GM19240 (cell line): ENCODE measurements at regions not wholly inside any gene's neighbourhood (a gene's known extent, or its start where the extent isn't known, plus 50 kb on each side); places are given as distances from the start of the nearest gene placed in this dataset.
A peak's percentile ranks its signal among the peaks of the same experiment; 100 is the strongest.

ENCODE experiments used
- DNase-seq: peaks from one replicate; pipeline ENCODE4 v3.0.0; 2011; ENCODE audit warnings: low spot score; ENCODE audit not compliant: insufficient read length

- no peak for DNase-seq
These were observed 208.1 kb downstream of the ARHGAP12 start for GRCh38 chr10:31720546-31720945.

- no peak for DNase-seq
These were observed 219.2 kb downstream of the ARHGAP12 start for GRCh38 chr10:31709476-31709875.

GRCh38 chr10:31709028-31709427, 219.6 kb downstream of the ARHGAP12 start:
- no peak for DNase-seq

GRCh38 chr10:31708474-31708873, 220.2 kb downstream of the ARHGAP12 start:
- no peak for DNase-seq

GRCh38 chr10:31708046-31708445, 220.6 kb downstream of the ARHGAP12 start:
- no peak for DNase-seq

- DNase-seq: peak; percentile 61
These were observed 221.3 kb downstream of the ARHGAP12 start for GRCh38 chr10:31707093-31708039.

- no peak for DNase-seq
These were observed 222.1 kb downstream of the ARHGAP12 start for GRCh38 chr10:31706464-31707092.

GRCh38 chr10:31705136-31705535, 223.5 kb downstream of the ARHGAP12 start:
- DNase-seq: no peak

GRCh38 chr10:31704195-31704594, 224.4 kb downstream of the ARHGAP12 start:
- DNase-seq: no peak

- no peak for DNase-seq
These were observed 225.7 kb downstream of the ARHGAP12 start for GRCh38 chr10:31702954-31703353.

GRCh38 chr10:31702005-31702404, 226.6 kb downstream of the ARHGAP12 start:
- no peak for DNase-seq

- no peak for DNase-seq
These were observed 227.1 kb downstream of the ARHGAP12 start for GRCh38 chr10:31701546-31701945.

- DNase-seq: no peak
These were observed 228.4 kb downstream of the ARHGAP12 start for GRCh38 chr10:31700181-31700611.

- no peak for DNase-seq
These were observed 230.3 kb downstream of the ARHGAP12 start for GRCh38 chr10:31698181-31698830.

- DNase-seq: no peak
These were observed 231.1 kb downstream of the ARHGAP12 start for GRCh38 chr10:31697271-31698180.

- no peak for DNase-seq
These were observed 233.4 kb downstream of the ARHGAP12 start for GRCh38 chr10:31694929-31695837.

- DNase-seq: no peak
These were observed 234.4 kb downstream of the ARHGAP12 start for GRCh38 chr10:31694126-31694685.

GRCh38 chr10:31693491-31693890, 235.1 kb downstream of the ARHGAP12 start:
- DNase-seq: no peak

- DNase-seq: no peak
These were observed 239.4 kb downstream of the ARHGAP12 start for GRCh38 chr10:31689233-31689632.
